D721Med (cell line): ENCODE measurements at regions not wholly inside any gene's neighbourhood (a gene's known extent, or its start where the extent isn't known, plus 50 kb on each side); places are given as distances from the start of the nearest gene placed in this dataset.
A peak's percentile ranks its signal among the peaks of the same experiment; 100 is the strongest.
"Not testable (repeated sequence)": the region's sequence is repeated elsewhere in the genome, so short reads cannot be mapped to it uniquely, and the experiment has no call there.

Experiments
- DNase-seq: peaks from one replicate; pipeline ENCODE4 v3.0.0; 2011; ENCODE audit warnings: low spot score; ENCODE audit not compliant: insufficient read length
- FAIRE-seq: peaks from 2 replicates; lab custom pipeline; 2011; peaks lifted over from hg19 to GRCh38; lab: Jason Lieb, UNC
- CTCF ChIP-seq: IDR thresholded peaks from 2 replicates; pipeline ENCODE4 v1.5.1; 2012; ENCODE audit warnings: mild to moderate bottlenecking, control low read depth; ENCODE audit not compliant: insufficient read depth; ENCODE audit errors: missing control alignments

GRCh38 chrX:132302687-132303086, 83.4 kb upstream of the RAP2C start:
- FAIRE-seq, DNase-seq: not testable (repeated sequence)

DNA sequence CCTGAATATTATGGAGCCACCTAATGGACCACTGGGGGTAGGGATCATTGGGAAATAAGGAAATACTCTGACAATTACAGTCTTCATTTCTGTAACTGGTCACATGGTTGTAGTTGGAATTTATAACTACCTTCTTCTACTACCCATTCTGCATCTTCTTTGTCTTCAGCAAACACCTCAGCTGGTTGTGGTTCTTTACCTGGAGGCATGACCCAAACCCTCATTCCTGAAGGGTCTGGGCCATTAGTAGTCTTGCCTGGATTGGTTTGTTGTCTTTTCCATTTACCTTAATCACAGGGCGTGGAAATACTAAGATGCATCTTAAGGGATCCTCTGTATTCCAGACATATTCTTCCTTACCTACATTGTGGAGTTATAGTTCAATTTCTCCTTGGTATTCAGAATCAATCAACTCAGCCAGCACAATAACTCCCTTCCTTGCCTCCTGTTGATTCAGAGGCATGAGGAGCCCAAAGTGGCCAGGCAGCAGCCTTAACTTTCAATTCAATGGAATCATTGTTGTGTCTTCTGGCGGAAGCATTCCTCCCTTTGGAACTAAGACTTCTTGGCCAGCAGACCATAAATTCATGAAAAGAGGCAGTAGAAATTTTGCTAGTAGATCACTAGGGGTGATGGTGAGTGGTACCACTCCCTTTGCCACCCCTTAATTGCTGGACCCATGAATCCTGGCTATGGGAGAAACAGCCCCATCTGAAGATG, 75.7 kb upstream of the RAP2C start:
- FAIRE-seq (no peak), DNase-seq (no peak)
- no peak for TF ChIP-seq CTCF

DNA sequence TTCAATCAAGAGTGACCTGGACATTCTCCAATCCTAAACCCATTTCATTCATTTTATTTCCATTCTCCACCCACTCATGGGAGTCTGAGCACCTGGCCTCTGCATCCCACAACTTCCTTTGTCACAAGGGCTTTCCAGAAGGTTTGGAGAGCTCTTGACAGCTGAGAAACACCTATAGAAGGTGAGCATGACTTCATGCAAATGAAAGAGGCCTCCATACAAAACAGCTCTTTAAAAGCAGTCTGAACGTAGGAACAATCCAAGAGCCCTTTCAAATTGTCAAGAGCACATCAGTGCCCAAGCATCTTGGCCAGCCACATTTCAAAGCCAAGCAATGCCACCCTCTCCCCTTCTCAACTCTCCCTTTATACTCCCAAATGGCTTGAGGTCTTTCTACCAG, 74.9 kb upstream of the RAP2C start:
- FAIRE-seq = no peak
- DNase-seq = no peak
- TF ChIP-seq CTCF = no peak

DNA sequence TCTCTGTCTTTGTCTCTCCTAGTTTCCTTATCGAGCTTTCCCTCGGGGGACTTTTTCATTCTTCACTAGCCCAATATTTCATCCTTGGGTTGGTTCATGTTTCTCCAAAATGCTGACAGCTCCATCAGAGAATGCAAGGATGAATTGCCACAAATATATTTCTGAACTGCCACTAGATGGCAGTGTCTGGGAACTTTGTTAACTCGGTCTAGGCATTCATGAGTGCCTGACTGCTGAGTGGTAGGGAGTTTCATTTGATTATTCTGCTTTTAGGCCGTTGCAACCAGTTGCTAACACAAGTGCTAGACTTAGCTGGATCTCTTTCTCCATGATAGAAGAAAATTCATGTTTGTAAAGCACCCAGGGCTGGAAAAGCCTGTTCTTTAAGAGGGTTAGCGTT, 73.5 kb upstream of the RAP2C start:
- TF ChIP-seq CTCF = peak; percentile 55
- no peak for DNase-seq
- FAIRE-seq = peak; percentile 48

- DNase-seq (no peak), FAIRE-seq (no peak)
- no peak for TF ChIP-seq CTCF
Measured at GRCh38 chrX:132277953-132278614, 58.8 kb upstream of the RAP2C start.

DNA sequence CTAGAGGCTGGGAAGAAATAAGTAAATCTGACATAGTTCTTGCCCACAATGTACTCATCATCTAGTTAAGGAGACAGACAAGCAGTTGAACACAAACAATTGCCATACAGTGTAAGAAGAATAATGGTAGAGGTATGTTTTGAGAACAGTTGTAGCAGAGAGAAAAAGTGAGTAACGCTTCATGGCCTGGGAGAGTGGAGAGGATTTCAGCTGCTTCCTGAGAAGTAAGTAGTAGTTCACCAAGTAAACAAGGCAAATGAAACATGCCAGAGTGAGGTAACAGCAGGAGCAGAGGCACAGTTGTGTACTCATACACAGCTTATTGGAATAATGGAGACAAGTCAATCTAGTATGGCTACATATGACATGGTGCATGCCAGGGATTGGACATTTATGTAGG, 53.6 kb upstream of the RAP2C start:
- FAIRE-seq = no peak
- no peak for DNase-seq
- TF ChIP-seq CTCF = no peak

DNA sequence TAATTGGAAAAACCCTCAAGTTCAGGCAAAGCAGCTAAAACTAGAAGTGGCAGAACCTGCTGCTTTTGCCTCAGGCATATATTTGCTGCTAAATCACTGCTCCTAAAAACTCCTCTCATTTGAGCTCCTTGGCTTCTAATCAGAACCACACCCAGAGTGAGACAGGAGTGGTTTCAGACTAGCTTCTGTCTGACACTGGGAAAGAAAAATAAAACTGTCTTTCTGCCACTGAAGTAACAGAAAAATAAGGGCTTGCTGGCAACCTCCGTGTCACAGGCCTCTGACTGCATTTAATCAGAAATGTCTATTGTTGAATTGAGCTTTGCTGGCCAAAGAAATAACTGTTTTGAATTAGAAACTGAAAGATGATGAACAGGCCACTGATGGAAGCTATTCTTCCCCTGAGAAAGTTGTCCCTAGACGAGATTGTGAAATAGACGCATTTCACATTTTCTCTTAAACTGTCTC, 52.1 kb upstream of the RAP2C start:
- DNase-seq (no peak), FAIRE-seq (no peak)
- no peak for TF ChIP-seq CTCF
